ENCODE measurements at regions not wholly inside any gene's neighbourhood (a gene's known extent, or its start where the extent isn't known, plus 50 kb on each side); places are given as distances from the start of the nearest gene placed in this dataset.

DNA sequence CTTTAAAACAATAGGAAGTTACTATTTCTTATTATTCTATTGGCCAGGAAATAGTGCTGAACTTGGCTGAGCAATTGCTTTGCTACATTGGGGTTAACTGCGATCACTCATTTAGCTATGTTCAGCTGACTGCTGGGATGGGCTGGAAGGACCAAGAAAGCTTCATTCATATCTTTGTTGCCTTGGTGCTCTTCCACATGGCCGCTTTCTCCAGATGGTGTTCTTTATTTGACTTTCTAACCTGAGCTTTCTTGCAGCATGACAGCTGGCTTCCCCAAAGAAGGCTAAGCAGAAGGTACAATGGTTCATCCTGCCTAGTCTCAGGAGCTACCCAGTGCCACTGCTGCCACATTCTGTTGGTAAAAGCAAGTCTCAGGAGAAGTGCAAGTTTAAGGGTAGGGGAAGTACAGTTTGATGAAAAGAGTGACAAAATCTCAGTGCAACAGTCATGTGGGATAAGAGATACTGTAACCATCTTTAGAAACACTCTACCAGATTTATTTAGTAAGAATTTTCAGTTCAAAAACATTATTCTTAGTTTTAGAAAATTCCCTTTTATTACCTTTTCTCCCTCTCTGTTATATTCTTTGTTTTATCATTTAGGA lies 180.6 kb upstream of the RBMS1 start:
- no peak for DNase-seq (ENCODE audit: low read depth)

DNA sequence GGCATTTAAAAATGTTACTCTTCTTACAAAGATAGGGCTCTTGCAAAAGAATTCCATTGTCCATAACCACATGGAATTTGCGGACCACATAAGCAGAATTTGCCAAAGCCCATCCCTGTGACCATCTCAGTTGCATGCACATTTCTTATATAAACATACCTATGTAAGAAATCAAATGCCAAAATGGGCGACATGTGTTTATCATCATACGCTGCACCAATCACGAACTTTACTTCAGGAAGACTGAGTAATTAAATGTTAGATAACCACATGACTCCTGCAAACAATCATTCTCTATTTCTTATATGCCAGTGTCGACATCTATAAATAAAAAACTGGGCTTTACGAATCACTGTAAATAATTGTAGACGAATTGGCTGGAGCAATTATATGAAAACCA lies 186.1 kb upstream of the RBMS1 start:
- no peak for DNase-seq (ENCODE audit: low read depth)

DNA sequence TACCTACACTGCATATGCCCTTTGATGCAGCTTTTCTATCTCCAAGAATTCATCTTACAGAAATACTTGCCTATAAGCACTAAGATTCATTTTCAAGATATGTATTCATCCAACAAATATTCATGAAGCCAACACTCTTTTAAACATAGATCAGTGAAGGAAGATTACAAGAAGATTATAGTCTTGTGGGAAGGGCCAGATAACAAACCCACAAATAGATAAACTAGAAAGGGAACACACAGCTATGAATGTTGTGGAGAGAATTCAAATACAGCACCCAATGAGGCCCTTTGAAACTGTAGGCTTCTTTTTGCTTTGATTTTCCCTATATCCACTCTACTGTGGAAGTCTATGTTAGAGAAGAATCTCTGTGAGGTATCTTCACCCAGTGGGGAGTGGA lies 186.7 kb upstream of the RBMS1 start:
- no peak for DNase-seq (ENCODE audit: low read depth)

DNA sequence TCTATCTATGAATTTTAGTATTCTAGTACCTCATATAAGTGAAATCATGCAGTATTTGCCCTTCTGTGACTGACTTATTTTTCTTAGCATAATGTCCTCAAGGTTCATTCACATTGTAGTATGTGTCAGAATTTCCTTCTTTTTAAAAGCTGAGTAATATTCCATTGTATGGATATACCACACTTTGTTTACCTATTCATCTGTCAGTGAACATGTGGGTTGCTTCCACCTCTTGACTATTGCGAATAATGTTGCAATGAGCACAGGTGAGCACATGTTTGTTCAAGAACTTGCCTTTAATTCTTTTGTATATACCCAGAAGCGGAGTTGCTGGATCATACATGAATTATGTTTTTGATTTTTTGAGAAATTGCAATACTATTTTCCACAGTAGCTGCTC lies 187.4 kb upstream of the RBMS1 start:
- DNase-seq (ENCODE audit: low read depth), result no peak

DNA sequence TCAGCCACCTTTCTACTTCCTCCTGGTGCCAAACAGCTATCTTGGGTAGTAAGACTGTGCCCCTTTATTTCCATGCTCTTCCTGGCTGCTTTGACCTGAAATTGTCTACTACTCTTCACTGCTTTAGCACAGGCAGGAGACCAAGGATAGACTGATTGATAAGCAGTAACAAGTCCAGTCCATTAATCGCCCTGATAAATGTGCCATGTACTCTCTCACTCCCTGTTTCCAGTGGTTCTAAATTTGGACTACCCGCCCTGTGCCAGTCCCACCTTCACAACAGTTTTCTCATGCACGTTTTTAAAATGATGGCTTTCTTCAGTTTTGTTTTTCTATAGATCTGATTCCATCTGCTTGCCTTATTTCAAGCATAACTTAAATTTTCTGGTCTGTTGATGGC lies 189.6 kb upstream of the RBMS1 start:
- no peak for DNase-seq (ENCODE audit: low read depth)

DNA sequence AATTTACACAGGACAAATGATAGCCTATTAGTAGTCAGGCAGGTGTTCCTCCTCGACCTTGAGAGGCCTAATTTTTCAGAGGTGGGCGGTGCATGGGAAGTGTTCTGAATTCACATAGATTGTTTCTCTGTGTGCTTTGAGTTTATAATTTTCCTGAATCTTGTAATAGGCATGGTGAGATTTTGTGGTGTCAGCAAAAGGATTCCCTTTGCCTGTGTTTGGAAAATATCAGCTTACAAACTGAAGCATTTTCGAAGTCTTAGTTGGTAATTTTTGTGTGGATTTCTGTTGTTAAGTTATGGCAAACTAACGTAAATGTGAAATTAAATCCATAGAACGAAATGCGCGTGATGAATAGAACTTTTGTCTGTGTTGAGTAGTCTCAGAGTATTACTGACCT lies 194.0 kb upstream of the RBMS1 start:
- DNase-seq (ENCODE audit: low read depth), result no peak

DNA sequence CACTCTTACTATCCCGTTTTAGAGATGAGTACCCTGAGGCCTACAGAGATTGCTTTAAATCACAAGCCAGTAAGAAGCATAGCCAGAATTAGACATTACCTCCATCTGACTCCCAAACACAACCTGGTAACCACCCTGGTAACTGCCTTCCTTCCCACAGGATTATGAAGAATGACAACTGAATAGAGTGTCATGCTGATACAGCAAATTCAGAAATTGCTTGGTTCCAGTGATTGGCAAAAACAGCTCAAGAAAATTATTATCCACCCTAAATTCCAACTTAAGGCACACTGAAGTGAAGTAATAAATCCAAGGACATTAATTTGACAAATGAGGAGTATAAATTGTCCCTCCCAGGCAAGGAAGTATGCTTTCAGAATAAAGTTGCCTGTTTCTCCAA lies 195.8 kb upstream of the RBMS1 start:
- no peak for DNase-seq (ENCODE audit: low read depth)

DNA sequence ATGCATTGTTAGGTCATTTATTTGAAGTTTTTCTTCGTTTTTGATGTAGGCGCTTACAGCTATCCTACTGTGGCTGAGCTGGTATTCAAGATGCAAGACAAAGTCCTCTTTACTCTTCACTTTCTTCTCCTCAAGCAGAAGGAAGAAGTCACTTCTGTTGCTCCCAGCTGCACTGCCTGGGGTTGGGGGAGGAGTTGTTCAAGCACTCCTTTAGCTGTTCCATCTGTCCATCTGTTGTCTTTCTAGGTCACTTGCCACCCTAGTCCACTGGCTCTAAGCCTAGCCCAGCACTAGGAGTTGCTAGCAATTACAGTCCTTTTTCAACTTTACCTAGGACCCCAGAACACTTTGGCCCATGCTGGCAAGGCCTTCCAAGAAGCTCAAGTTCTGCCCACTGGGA lies 200.6 kb upstream of the RBMS1 start:
- DNase-seq (ENCODE audit: low read depth), result no peak

DNA sequence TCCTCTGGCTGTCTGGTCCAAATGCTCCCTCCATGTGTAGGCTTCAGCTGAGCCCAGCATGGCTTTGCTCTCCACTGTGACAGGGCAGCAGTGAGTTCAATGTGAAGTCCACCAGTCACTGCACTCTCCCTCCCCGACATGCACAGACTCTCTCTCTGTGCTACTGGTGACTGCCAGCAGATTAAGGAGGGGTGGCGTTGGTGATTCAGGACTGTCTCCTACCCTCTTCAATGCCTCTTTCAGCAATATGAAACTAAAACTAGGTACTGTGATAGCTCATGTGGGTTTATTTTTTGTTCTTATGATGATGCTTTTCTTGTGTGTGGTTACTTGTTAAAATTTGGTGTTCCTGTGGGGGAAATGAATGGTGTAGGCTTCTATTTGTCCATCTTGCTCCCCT lies 201.0 kb upstream of the RBMS1 start:
- no peak for DNase-seq (ENCODE audit: low read depth)

DNA sequence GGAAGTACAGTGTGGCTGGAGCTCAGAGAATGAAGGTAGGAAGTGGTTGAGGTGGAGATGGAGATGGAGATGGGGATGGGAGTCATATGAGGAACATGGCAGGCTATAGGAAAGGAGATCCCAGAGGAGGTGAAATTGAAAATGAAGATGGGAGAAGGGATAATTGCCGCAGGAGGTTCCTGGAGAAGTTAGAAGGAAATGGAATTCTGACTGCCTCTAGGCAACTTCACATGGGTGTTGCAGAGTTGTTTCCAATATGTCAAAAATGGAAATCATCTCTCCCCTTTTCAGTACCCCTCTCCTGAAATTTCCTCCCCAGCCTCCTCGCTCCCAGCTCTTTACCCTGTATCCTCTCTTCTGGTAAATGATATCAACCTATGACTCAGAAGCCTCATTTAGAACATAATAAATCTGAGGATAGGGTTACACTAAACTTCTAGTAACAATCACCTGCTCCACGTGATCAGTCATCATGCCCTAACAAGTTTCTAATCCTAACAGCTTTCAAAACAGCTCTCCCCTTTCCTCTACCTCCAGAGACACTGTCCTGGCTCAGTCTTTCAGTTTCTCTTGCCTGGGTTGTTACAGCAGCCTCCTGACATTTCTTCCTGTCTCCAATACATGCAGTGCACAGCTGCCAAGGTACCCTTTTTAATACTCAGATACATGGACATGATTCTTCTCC lies 201.9 kb upstream of the RBMS1 start:
- DNase-seq (ENCODE audit: low read depth), result no peak

DNA sequence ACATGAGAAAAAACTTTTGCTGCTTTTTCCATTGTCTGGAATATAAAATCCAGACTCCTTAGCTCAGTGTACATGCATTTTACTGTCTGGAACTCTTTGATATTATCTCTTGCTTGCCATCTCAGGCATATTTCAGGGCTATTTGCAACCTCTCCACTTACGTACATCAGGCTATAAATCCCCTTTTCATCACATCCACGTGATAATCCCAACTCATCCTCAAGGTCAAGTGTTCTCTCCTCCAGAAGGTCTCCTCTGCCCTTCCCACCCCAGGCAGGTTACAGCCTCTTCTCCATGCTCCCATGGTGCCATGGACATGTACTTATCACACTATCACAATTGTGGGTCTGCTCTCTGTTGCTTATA lies 202.5 kb upstream of the RBMS1 start:
- DNase-seq (ENCODE audit: low read depth), result no peak

DNA sequence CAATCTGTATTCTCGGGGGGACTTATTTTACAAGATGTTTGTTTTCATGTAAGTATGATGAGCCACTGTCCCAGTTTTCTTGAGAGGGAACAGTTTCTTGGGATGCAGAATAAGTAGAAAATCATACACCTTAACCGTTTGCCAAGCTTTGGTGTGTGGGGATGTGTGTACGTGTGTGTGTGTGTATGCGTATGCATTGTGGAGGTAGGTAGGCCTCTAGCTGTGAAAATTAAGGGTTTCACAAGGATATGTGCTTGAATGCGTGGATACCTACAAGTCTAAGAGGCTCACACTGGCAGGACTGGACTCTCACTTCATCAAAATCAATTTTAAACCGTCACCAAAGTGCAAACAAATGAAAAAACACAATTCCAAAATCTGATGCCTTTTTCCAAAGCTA lies 204.2 kb upstream of the RBMS1 start:
- DNase-seq (ENCODE audit: low read depth), result no peak

DNA sequence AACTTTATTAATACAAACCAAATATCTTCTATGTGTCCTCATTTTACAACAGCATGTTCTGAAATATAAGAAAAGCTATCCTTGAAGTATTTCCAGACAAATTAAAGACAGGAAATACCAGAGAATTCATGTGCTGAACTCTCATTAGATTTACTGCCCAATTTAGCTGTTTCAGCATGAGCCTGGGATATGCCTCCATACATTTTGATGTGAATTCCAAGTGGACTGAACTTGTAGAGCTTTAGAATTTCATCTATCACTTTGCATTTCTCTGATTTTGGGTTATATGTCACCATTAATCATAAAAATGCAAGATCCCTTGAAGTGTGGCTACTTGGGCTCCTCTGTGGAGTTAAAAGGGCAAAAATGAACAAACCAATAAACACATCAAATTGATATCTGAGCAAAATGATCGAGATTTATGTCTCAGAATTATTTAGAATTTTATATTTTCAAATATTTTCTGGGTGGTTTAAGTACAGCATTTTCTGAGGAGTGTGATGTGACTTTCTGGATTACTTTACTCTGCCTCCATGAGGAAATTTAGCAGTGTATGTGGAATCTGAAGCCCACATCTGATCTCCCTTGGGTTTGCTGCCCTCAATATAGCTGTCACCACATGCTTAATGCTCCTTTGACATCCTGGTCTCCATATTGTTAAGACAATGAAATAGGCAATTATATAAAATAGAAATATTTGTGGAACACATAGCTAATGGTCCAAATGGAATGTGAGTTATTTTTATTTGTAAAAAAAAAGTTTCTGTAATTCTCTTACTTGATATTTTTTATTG lies 206.6 kb upstream of the RBMS1 start:
- no peak for DNase-seq (ENCODE audit: low read depth)

DNA sequence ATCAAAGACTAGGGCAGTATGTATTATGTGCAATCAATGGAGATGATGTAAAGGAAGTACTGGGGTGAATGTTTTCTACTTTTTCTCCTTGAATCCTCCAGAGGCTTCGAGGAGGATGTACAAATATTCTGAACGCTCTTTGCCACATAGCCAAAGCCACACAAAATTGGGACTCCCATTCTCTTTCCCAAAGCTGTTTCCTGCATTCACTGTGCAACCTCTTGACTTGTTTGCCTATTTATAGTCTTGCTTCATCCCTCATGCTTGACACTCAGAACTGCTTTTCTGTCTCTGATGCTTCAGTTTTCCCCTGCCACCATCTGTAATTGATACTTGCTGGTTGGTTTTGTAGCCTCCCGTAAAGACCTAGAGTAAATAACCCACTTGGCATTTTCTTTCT lies 208.2 kb upstream of the RBMS1 start:
- no peak for DNase-seq (ENCODE audit: low read depth)

DNA sequence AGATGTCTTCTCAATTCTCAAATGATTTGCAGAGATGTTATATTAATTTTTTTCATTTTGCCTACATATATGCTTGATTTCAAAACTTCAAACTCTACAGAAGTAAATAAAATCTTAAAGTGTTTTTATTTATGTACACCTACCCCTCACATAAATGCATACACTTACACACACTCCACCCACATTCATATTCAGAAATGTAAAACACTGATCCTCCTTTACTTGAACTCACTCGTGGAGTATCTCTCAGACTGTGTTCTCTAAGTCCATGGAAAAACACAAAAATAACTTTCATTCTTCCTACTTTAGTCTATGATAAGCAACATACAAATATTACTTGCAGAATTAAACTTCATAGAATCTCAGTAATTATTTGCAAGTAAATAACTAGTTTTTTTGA lies 209.1 kb upstream of the RBMS1 start:
- no peak for DNase-seq (ENCODE audit: low read depth)

DNA sequence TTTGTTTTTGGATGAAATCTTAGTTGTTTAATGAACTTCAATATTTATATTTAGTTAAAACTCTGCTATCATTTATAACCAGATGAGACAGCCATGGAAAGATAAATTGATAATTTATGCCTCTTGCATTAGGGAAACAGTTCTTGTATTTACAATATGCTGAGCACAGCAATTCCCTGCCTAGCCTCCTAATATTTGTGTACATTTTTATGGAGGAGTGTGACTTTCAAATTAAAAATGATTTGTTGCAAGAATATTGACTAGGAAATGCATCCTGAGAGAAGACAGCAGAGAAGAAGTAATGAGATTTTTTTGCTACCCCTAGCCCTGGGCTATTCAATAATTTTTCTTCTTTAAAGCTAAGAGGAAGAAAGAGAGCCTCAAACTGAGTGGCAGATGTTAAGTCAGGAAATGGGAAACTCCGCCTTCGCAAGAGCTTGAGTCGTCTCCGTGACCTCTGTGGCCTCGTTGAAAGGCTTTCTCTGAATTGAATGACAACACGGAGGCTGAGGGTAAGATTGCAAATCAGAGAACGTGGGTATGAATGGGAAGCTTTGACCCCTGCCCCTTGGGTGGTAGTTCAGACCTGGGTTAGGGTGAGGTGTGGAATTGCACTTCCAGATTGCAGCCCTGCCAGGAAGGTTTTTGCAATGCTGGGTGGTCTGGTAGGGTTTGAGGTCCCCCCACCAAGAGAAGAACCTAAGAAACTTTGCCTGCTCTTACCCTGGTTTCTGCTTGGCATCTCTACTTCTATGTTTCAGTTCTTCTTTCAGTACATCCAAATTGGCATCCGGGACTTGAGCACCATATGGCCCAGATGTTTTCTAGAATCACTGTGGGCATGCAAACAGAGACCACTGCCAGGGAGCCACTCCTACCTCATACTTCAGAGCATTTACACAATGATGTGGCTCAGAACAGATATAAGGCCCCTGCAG lies 210.3 kb upstream of the RBMS1 start:
- DNase-seq (ENCODE audit: low read depth), result no peak

DNA sequence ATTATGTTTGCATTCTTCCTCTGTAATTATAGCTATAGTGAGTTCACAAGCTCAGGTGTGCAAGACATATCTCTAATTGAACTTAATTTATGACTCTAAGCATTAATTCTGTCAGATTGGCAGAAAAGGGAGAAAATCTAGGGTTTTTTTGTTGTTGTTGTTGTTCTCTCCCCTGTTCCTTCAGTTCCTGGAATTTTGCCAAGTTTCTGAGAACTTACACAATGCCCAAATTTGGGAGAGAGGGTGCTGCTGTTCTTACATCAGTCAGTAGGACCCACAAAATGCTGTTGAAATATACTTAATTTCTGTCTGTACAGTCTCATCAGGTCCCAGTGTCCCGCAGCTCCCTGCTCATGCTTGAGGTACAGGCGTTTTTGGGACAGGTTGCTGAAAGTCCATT lies 221.8 kb upstream of the RBMS1 start:
- DNase-seq (ENCODE audit: low read depth), result no peak

DNA sequence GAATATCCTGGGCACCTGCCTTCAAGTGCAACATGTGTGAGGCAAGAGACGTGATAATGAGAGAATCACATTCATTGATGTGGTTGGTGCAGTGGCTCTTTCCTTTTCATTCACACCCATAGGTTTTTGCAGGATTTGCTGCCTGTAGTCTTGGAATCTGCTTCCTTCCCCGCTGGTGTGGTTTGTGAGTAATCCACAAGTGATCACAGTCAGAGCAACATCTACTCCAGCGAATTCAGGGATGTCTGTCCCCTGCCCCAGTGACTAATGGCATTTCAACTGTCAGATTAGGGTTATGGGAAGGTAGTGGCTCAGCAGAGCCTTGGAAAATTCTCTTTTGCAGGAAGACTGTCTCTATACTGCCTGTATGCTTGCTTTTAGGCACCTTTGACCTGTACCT lies 225.5 kb upstream of the RBMS1 start:
- DNase-seq (ENCODE audit: low read depth), result no peak

DNA sequence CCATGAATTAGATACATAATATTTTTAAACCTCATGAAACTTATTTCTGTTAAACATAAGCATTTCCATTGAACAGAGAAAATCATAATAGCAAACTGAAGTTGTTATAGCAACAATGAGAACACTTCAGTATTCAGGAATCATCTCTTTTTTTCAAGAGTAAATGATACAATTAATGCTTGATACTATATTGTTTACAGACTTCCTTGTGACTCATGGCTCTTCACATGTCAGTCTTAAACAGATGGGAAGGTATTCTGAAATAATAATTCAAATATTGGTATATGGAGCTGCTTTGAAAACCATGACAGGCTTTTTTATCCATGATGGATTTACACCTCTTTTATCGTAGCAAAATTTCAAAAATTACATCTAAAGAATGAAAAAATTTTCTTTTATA lies 226.5 kb upstream of the RBMS1 start:
- DNase-seq (ENCODE audit: low read depth), result no peak

DNA sequence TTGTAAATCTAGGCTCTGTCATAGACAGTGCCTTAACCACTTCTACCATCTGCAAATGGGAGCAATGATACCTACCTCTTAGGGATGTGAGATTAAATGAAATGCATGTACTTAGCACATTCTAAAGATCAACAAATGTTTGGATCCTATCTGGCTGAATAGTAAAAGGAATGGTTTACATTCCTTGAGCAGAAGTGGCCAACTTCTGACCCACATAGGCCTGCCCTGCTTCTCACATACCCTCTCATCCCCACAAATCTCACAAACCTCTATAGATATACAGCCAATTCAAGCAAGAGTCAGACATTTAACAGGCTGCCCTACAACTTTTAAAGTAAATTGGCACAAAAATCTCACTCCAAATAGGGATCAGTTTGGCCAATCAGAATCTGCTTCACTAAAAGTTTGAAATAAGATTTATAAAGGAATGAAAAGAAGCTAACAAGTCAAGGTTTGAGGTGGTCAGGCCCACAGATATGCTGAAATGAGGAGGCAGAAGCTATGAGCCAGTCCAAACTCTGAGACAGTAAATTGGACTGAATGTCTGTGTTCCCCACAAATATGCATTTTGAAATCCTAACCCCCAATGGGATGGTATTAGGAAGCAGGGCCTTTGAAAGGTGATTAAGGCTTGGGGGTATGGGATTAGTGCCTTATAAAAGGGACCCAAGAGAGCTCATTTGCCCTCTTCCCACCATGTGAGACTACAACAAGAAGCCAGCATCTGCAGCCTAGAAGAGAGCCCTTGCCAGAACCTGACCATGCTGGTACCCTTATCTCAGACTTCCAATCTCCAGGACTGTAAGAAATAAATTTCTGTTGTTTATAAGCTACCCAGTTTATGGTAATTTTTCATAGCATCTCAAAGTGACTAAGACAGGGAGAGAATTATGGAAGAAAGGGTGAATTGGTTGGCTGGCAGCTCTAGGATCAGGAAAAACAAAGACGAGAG lies 227.8 kb upstream of the RBMS1 start:
- no peak for DNase-seq (ENCODE audit: low read depth)

DNA sequence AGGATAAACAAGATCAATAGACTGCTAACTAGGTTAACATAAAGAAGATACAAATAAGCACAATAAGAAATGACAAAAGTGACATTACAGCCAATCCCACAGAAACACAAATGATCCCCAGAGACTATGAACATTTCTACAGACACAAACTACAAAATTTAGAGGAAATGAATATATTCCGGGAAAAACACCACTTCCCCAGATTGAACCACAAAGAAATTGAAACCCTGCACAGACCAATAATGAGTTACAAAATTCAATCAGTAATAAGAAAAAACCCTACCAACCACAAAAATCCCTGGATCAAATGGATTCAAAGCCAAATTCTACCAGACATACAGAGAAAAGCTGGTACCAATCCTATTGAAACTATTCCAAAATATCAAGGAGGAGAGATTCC lies 232.4 kb upstream of the RBMS1 start:
- DNase-seq (ENCODE audit: low read depth), result no peak
